GM12864 (cell line): ENCODE measurements at regions not wholly inside any gene's neighbourhood (a gene's known extent, or its start where the extent isn't known, plus 50 kb on each side); places are given as distances from the start of the nearest gene placed in this dataset.

Experiments used
- DNase-seq: peaks from one replicate; pipeline ENCODE4 v3.0.0-alpha.2; 2011; ENCODE audit warnings: low read depth
- H3K4me3 ChIP-seq: 2 replicates; pipeline ENCODE4 v1.5.1; 2011; ENCODE audit warnings: mild to moderate bottlenecking, low read depth, low read length, control low read depth
- TF ChIP-seq, protein P1 (sequence below): IDR thresholded peaks from 2 replicates; pipeline ENCODE4 v1.5.1; 2011; ENCODE audit warnings: low read depth, mild to moderate bottlenecking, moderate library complexity, low read length, control low read depth, inconsistent platforms; ENCODE audit errors: missing control alignments

DNA sequence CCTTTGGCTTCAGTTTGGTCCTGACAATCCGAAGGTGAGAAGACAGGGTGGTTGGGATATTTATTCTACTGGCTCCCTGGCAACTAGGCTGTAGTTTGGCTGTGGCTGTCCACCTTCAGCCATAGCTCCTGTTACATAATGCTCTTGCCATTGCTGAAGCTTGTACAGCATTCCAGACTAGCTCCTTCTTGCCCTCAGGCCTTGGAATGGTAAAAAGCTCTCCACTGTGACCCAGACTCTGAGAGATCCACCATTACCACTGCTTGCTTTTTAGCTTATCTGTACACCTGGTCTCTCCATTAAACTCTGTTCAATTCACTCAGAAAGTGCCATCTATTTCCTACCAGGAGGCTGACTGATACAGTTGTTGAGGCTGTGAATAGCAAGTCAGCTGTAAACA is 231.8 kb upstream of the MON1B start:
- TF ChIP-seq, protein P1, sequence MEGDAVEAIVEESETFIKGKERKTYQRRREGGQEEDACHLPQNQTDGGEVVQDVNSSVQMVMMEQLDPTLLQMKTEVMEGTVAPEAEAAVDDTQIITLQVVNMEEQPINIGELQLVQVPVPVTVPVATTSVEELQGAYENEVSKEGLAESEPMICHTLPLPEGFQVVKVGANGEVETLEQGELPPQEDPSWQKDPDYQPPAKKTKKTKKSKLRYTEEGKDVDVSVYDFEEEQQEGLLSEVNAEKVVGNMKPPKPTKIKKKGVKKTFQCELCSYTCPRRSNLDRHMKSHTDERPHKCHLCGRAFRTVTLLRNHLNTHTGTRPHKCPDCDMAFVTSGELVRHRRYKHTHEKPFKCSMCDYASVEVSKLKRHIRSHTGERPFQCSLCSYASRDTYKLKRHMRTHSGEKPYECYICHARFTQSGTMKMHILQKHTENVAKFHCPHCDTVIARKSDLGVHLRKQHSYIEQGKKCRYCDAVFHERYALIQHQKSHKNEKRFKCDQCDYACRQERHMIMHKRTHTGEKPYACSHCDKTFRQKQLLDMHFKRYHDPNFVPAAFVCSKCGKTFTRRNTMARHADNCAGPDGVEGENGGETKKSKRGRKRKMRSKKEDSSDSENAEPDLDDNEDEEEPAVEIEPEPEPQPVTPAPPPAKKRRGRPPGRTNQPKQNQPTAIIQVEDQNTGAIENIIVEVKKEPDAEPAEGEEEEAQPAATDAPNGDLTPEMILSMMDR = no peak
- DNase-seq = no peak
- no peak overlapping the region for H3K4me3 ChIP-seq

DNA sequence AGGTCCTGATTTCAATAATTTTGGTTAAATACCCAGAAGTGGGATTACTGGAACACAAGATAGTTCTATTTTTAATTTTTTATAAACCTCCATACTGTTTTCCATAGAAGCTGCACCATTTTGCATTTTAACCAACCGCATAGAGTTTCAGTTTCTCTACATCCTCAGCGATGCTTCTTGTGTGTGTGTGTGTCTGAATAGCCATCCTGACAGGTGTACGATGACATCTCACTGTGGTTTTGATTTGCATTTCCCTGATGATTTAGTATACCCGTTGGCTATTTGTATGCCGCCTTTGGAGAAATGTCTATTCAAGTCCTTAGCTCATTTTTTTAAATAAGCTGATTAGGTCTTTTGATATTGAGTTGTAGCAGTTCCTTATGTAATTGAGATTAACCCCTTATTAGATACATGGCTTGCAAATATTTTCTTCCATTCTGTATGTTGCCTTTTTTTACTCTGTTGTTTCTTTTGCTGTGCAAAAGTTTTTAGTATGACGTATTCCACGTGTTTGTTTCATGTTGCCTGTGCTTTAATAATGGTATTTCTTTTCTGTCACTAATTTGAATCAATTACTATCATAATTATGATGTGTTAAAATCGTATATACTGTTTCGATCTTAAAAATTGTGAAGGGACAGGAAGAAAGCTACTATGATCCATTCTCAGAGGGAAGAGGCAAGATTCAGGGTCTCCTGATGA is 227.2 kb upstream of the MON1B start:
- peak; percentile 27 for DNase-seq
- no peak overlapping the region for H3K4me3 ChIP-seq
- TF ChIP-seq, protein P1 = no peak

DNA sequence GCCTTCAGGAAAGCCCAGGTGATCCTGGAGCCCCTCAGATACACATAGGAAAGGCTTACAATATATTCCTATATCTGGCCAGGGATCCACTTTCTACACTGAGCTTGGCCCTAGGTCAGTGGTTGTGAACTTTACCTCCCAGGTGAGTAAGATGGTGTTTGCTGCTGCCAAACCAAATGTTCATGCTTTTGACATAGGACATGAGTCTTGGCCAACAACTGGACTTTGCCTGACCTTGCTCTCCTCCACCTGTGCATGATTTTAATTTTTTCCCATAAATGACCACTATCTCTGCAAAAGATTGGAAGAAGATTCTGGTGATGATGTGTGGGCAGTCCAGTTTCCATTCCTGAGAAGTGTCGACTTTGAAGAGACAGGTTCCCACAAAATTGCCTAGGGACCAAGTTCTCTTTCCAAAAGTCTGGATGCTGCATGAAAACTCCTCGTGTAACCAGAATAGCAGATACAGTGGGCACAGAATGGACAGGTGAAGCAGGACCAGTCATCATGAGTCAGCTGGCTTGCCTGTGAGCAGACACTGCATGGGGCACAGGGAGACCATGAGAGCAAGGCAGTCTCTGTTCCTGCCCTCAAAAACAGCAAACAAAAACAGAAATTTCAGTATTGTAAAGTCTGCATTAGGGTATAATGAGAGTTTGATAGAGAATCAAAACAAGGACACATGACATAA is 226.4 kb upstream of the MON1B start:
- no peak overlapping the region for H3K4me3 ChIP-seq

DNA sequence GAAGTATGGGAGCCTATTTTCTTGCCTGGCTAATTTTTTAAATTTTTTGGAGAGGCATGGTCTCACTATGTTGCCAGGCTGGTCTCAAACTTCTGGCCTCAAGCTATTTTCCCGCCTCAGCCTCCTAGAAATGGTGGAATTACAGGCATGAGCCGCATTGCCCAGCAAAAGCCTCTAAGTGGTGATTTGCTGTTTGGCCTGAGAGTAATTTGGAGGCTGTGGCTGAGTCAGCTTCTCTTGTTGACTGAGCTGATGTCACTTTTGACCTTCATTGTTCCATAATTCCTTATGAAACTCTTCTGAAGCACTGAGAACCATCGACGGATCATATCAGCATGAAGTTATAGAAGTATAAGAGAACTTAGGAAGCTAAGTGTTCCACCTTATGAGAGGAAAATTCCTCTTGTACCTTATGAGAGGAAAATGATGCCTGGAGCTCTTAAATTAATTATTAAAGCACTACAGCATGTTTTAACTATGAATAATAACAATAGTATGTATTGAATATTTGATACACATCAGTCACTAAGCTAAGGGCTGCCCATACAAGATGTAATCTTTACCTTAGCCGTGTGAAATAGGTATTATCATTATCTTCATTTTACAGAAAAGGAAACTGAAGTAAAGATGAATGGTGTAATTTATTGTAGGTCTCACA is 220.8 kb upstream of the MON1B start:
- H3K4me3 ChIP-seq = no peak overlapping the region
- DNase-seq = no peak
- TF ChIP-seq, protein P1 = no peak

More for the DNA sequence above, 226.4 kb upstream of the MON1B start:
- TF ChIP-seq, protein P1 = no peak
- DNase-seq = no peak

DNA sequence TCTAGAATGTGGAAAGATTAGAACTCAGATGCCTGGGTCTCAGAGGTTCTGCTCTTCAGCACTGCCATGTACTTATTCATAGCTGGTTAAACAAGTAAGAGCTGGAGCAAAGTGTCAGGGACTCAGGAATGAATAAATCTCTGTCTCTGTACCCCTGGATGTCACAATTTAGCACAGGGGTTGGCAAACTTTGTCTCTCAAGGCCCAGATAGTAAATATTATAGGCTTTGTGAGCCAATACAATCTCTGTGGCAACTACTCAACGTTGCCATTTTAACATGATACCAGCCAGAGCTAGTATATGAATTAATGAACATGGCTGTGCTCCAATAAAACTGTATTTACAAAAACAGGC is 220.3 kb upstream of the MON1B start:
- no peak overlapping the region for H3K4me3 ChIP-seq
- no peak for DNase-seq
- TF ChIP-seq, protein P1 = no peak

DNA sequence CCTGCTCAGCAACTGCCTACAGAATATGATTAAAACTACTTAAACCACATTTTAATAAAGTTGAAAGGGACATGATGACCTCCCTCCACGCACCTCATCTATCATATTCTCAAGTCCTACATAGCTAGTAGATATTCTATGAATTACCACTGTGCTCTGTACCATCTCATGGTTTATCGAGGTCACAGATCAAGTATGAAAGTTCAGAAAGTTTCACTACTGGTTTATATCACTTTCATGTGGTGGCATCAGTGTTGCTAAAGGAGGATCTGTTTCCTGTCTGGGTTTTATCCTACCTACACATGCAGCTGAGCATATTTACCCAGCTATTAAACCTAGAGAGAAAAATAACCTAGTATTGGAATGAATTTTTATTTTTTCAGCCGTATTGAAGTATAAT is 214.9 kb upstream of the MON1B start:
- TF ChIP-seq, protein P1 = no peak

More for the DNA sequence above, 214.9 kb upstream of the MON1B start:
- H3K4me3 ChIP-seq = no peak overlapping the region
- peak; percentile 24 for DNase-seq
